MG63 (cell line): ENCODE measurements at regions not wholly inside any gene's neighbourhood (a gene's known extent, or its start where the extent isn't known, plus 50 kb on each side); places are given as distances from the start of the nearest gene placed in this dataset.

Source experiments
- DNase-seq: peaks from one replicate; pipeline ENCODE4 v3.0.0-alpha.2; 2020
- H3K27me3 ChIP-seq: fragments of 250-450 bp; sonication (Bioruptor Pico); 2 replicates; pipeline ENCODE4 v1.5.1; 2020; ENCODE audit warnings: mild to moderate bottlenecking, moderate library complexity
- H3K36me3 ChIP-seq: fragments of 250-450 bp; sonication (Bioruptor Pico); 2 replicates; pipeline ENCODE4 v1.5.1; 2020; ENCODE audit warnings: mild to moderate bottlenecking, moderate library complexity
- H3K4me3 ChIP-seq: fragments of 250-450 bp; sonication (Bioruptor Pico); 2 replicates; pipeline ENCODE4 v1.5.1; 2020; ENCODE audit warnings: mild to moderate bottlenecking, moderate library complexity
- H3K9me3 ChIP-seq: fragments of 250-450 bp; sonication (Bioruptor Pico); 2 replicates; pipeline ENCODE4 v1.5.1; 2020; ENCODE audit warnings: mild to moderate bottlenecking, moderate library complexity

GRCh38 chr16:73523209-73523608, 475.3 kb upstream of the ZFHX3 start:
- DNase-seq, result no peak
- no peak overlapping the region for H3K4me3 ChIP-seq
- H3K9me3 ChIP-seq, result no peaks in the 10 kb centered on the region
- H3K27me3 ChIP-seq, result no peaks in the 10 kb centered on the region
- no peaks in the 10 kb centered on the region for H3K36me3 ChIP-seq

GRCh38 chr16:73521499-73521898, 473.6 kb upstream of the ZFHX3 start:
- Histone ChIP-seq H3K9me3 (no peaks in the 10 kb centered on the region), H3K27me3 (no peaks in the 10 kb centered on the region), H3K36me3 (no peaks in the 10 kb centered on the region), H3K4me3 (no peak overlapping the region)
- DNase-seq, result no peak

- DNase-seq, result no peak
- no peaks in the 10 kb centered on the region for H3K9me3 ChIP-seq
- H3K36me3 ChIP-seq, result no peaks in the 10 kb centered on the region
- H3K27me3 ChIP-seq, result no peaks in the 10 kb centered on the region
- no peak overlapping the region for H3K4me3 ChIP-seq
These were observed 467.7 kb upstream of the ZFHX3 start for GRCh38 chr16:73515616-73516015.

- no peaks in the 10 kb centered on the region for H3K27me3 ChIP-seq
- H3K9me3 ChIP-seq, result no peaks in the 10 kb centered on the region
- no peaks in the 10 kb centered on the region for H3K36me3 ChIP-seq
- H3K4me3 ChIP-seq, result no peak overlapping the region
- DNase-seq, result no peak
These were observed 462.9 kb upstream of the ZFHX3 start for GRCh38 chr16:73510852-73511251.

- no peak for DNase-seq
- Histone ChIP-seq H3K36me3 (no peaks in the 10 kb centered on the region), H3K4me3 (no peak overlapping the region), H3K9me3 (no peaks in the 10 kb centered on the region), H3K27me3 (no peaks in the 10 kb centered on the region)
These were observed 458.7 kb upstream of the ZFHX3 start for GRCh38 chr16:73506568-73507056.

- DNase-seq, result no peak
- no peaks in the 10 kb centered on the region for H3K9me3 ChIP-seq
These were observed 457.6 kb upstream of the ZFHX3 start for GRCh38 chr16:73505577-73505976.

GRCh38 chr16:73504591-73505575, 457.0 kb upstream of the ZFHX3 start:
- Histone ChIP-seq H3K9me3 (no peaks in the 10 kb centered on the region), H3K27me3 (no peaks in the 10 kb centered on the region), H3K4me3 (no peak overlapping the region), H3K36me3 (no peaks in the 10 kb centered on the region)
- no peak for DNase-seq

More at GRCh38 chr16:73505577-73505976, 457.6 kb upstream of the ZFHX3 start:
- H3K36me3 ChIP-seq, result no peaks in the 10 kb centered on the region
- H3K4me3 ChIP-seq, result no peak overlapping the region
- no peaks in the 10 kb centered on the region for H3K27me3 ChIP-seq

- no peak for DNase-seq
- H3K9me3 ChIP-seq, result no peaks in the 10 kb centered on the region
- no peaks in the 10 kb centered on the region for H3K36me3 ChIP-seq
- no peaks in the 10 kb centered on the region for H3K27me3 ChIP-seq
- H3K4me3 ChIP-seq, result no peak overlapping the region
These were observed 455.2 kb upstream of the ZFHX3 start for GRCh38 chr16:73503093-73503492.

- no peaks in the 10 kb centered on the region for H3K9me3 ChIP-seq
- no peak overlapping the region for H3K4me3 ChIP-seq
- no peaks in the 10 kb centered on the region for H3K36me3 ChIP-seq
- DNase-seq, result no peak
- H3K27me3 ChIP-seq, result no peaks in the 10 kb centered on the region
These were observed 451.3 kb upstream of the ZFHX3 start for GRCh38 chr16:73499276-73499675.

- H3K36me3 ChIP-seq, result no peaks in the 10 kb centered on the region
- DNase-seq, result no peak
- no peaks in the 10 kb centered on the region for H3K27me3 ChIP-seq
- H3K9me3 ChIP-seq, result no peaks in the 10 kb centered on the region
- H3K4me3 ChIP-seq, result no peak overlapping the region
These were observed 438.0 kb upstream of the ZFHX3 start for GRCh38 chr16:73485880-73486279.

GRCh38 chr16:73483934-73484711, 436.2 kb upstream of the ZFHX3 start:
- no peaks in the 10 kb centered on the region for H3K36me3 ChIP-seq
- no peak for DNase-seq
- no peaks in the 10 kb centered on the region for H3K27me3 ChIP-seq
- H3K4me3 ChIP-seq, result no peak overlapping the region
- no peaks in the 10 kb centered on the region for H3K9me3 ChIP-seq

- DNase-seq, result no peak
- no peaks in the 10 kb centered on the region for H3K9me3 ChIP-seq
- no peak overlapping the region for H3K4me3 ChIP-seq
- no peaks in the 10 kb centered on the region for H3K27me3 ChIP-seq
- no peaks in the 10 kb centered on the region for H3K36me3 ChIP-seq
These were observed 435.3 kb upstream of the ZFHX3 start for GRCh38 chr16:73483076-73483791.

GRCh38 chr16:73482310-73482709, 434.4 kb upstream of the ZFHX3 start:
- Histone ChIP-seq H3K36me3 (no peaks in the 10 kb centered on the region), H3K4me3 (no peak overlapping the region)
- no peak for DNase-seq

GRCh38 chr16:73480381-73480780, 432.5 kb upstream of the ZFHX3 start:
- no peak for DNase-seq
- no peaks in the 10 kb centered on the region for H3K36me3 ChIP-seq
- no peaks in the 10 kb centered on the region for H3K27me3 ChIP-seq
- no peak overlapping the region for H3K4me3 ChIP-seq
- no peaks in the 10 kb centered on the region for H3K9me3 ChIP-seq

More at GRCh38 chr16:73482310-73482709, 434.4 kb upstream of the ZFHX3 start:
- H3K27me3 ChIP-seq, result no peaks in the 10 kb centered on the region
- H3K9me3 ChIP-seq, result no peaks in the 10 kb centered on the region

- Histone ChIP-seq H3K4me3 (no peak overlapping the region), H3K36me3 (no peaks in the 10 kb centered on the region), H3K9me3 (no peaks in the 10 kb centered on the region), H3K27me3 (no peaks in the 10 kb centered on the region)
- DNase-seq, result no peak
These were observed 425.8 kb upstream of the ZFHX3 start for GRCh38 chr16:73473713-73474112.

GRCh38 chr16:73464834-73465233, 416.9 kb upstream of the ZFHX3 start:
- Histone ChIP-seq H3K4me3 (no peak overlapping the region), H3K36me3 (no peaks in the 10 kb centered on the region), H3K27me3 (no peaks in the 10 kb centered on the region), H3K9me3 (no peaks in the 10 kb centered on the region)
- no peak for DNase-seq

- no peaks in the 10 kb centered on the region for H3K36me3 ChIP-seq
- H3K9me3 ChIP-seq, result no peaks in the 10 kb centered on the region
- DNase-seq, result no peak
These were observed 411.7 kb upstream of the ZFHX3 start for GRCh38 chr16:73459586-73459985.

More at GRCh38 chr16:73459586-73459985, 411.7 kb upstream of the ZFHX3 start:
- H3K27me3 ChIP-seq, result no peaks in the 10 kb centered on the region
- H3K4me3 ChIP-seq, result no peak overlapping the region
